ENCODE measurements at regions not wholly inside any gene's neighbourhood (a gene's known extent, or its start where the extent isn't known, plus 50 kb on each side); places are given as distances from the start of the nearest gene placed in this dataset.

GRCh38 chr7:79973455-79973854 is 161.2 kb upstream of the GNAI1 start:
- Mint-ChIP-seq H3K27ac (ENCODE audit: unreplicated experiment) (no peak overlapping the region), H3K9me3 (peaks cover 2% of the 10 kb centered on the region), H3K4me3 (no peak overlapping the region), H3K4me1 (no peaks in the 10 kb centered on the region), H3K27me3 (ENCODE audit: low read depth) (no peaks in the 10 kb centered on the region), H3K36me3 (ENCODE audit: low read depth) (peaks cover 5% of the 10 kb centered on the region)
- no peak for TF ChIP-seq CTCF (conservative IDR thresholded peaks at IDR 0.05)
- no peak for DNase-seq (ENCODE audit: low read depth, low spot score)

- H3K27me3 Mint-ChIP-seq (ENCODE audit: low read depth) = no peaks in the 10 kb centered on the region
- H3K9me3 Mint-ChIP-seq = no peaks in the 10 kb centered on the region
- DNase-seq (ENCODE audit: low read depth, low spot score) = no peak
- no peaks in the 10 kb centered on the region for H3K36me3 Mint-ChIP-seq (ENCODE audit: low read depth)
- H3K4me3 Mint-ChIP-seq = no peak overlapping the region
- H3K27ac Mint-ChIP-seq (ENCODE audit: unreplicated experiment) = no peak overlapping the region
- H3K4me1 Mint-ChIP-seq = no peaks in the 10 kb centered on the region
- no peak for TF ChIP-seq CTCF (conservative IDR thresholded peaks at IDR 0.05)
These were observed 163.6 kb upstream of the GNAI1 start for GRCh38 chr7:79971058-79971457.

GRCh38 chr7:79968894-79969293 is 165.7 kb upstream of the GNAI1 start:
- no peaks in the 10 kb centered on the region for H3K4me1 Mint-ChIP-seq
- H3K27ac Mint-ChIP-seq (ENCODE audit: unreplicated experiment) = no peak overlapping the region
- H3K4me3 Mint-ChIP-seq = no peak overlapping the region
- no peak for TF ChIP-seq CTCF (conservative IDR thresholded peaks at IDR 0.05)
- no peak for DNase-seq (ENCODE audit: low read depth, low spot score)
- H3K9me3 Mint-ChIP-seq = no peaks in the 10 kb centered on the region
- no peaks in the 10 kb centered on the region for H3K36me3 Mint-ChIP-seq (ENCODE audit: low read depth)
- H3K27me3 Mint-ChIP-seq (ENCODE audit: low read depth) = no peaks in the 10 kb centered on the region

GRCh38 chr7:79968077-79968648 is 166.5 kb upstream of the GNAI1 start:
- Mint-ChIP-seq H3K4me3 (no peak overlapping the region), H3K27ac (ENCODE audit: unreplicated experiment) (no peak overlapping the region), H3K36me3 (ENCODE audit: low read depth) (no peaks in the 10 kb centered on the region), H3K4me1 (no peaks in the 10 kb centered on the region), H3K27me3 (ENCODE audit: low read depth) (no peaks in the 10 kb centered on the region), H3K9me3 (no peaks in the 10 kb centered on the region)
- no peak for TF ChIP-seq CTCF (conservative IDR thresholded peaks at IDR 0.05)
- DNase-seq (ENCODE audit: low read depth, low spot score) = no peak

GRCh38 chr7:79965946-79966345 is 168.7 kb upstream of the GNAI1 start:
- H3K27me3 Mint-ChIP-seq (ENCODE audit: low read depth) = no peaks in the 10 kb centered on the region
- TF ChIP-seq CTCF (conservative IDR thresholded peaks at IDR 0.05) = no peak
- H3K4me1 Mint-ChIP-seq = no peaks in the 10 kb centered on the region
- no peak overlapping the region for H3K4me3 Mint-ChIP-seq
- no peaks in the 10 kb centered on the region for H3K9me3 Mint-ChIP-seq
- no peak overlapping the region for H3K27ac Mint-ChIP-seq (ENCODE audit: unreplicated experiment)
- no peak for DNase-seq (ENCODE audit: low read depth, low spot score)
- H3K36me3 Mint-ChIP-seq (ENCODE audit: low read depth) = no peaks in the 10 kb centered on the region

GRCh38 chr7:79964463-79964862 is 170.2 kb upstream of the GNAI1 start:
- no peak for TF ChIP-seq CTCF (conservative IDR thresholded peaks at IDR 0.05)
- no peaks in the 10 kb centered on the region for H3K4me1 Mint-ChIP-seq
- H3K36me3 Mint-ChIP-seq (ENCODE audit: low read depth) = no peaks in the 10 kb centered on the region
- H3K27me3 Mint-ChIP-seq (ENCODE audit: low read depth) = no peaks in the 10 kb centered on the region
- H3K4me3 Mint-ChIP-seq = no peak overlapping the region
- DNase-seq (ENCODE audit: low read depth, low spot score) = no peak
- no peak overlapping the region for H3K27ac Mint-ChIP-seq (ENCODE audit: unreplicated experiment)
- no peaks in the 10 kb centered on the region for H3K9me3 Mint-ChIP-seq
